Mucosa of descending colon (tissue), 3 donors: ENCODE measurements at regions not wholly inside any gene's neighbourhood (a gene's known extent, or its start where the extent isn't known, plus 50 kb on each side); places are given as distances from the start of the nearest gene placed in this dataset.
A peak's percentile ranks its signal among the peaks of the same experiment; 100 is the strongest.

Experiments
- ATAC-seq: fragments of 200-7000 bp; cut with Tn5 transposase; one replicate; pipeline ENCODE4 v1.9.1; 2020; ENCODE audit warnings: mild to moderate bottlenecking, moderate library complexity
- DNase-seq, 3 donors: peaks; one replicate each; pipeline ENCODE4 v3.0.0-alpha.2; 2020
- H3K36me3 ChIP-seq: fragments of 200-600 bp; one replicate; pipeline ENCODE4 v1.8.0; 2021; ENCODE audit warnings: low read depth, mild to moderate bottlenecking
- H3K4me1 ChIP-seq: fragments of 200-600 bp; one replicate; pipeline ENCODE4 v1.8.0; 2021; ENCODE audit warnings: low read depth, mild to moderate bottlenecking
- H3K4me3 ChIP-seq: fragments of 200-600 bp; one replicate; pipeline ENCODE4 v1.8.0; 2021; ENCODE audit warnings: mild to moderate bottlenecking
- H3K9me3 ChIP-seq: fragments of 200-600 bp; one replicate; pipeline ENCODE4 v1.8.0; 2021; ENCODE audit warnings: mild to moderate bottlenecking
- CTCF ChIP-seq: fragments of 200-600 bp; IDR thresholded peaks from one replicate; pipeline ENCODE4 v1.8.0; 2022; ENCODE audit warnings: antibody characterized with exemption, mild to moderate bottlenecking
- intact Hi-C, 2 donors: fragments of 100-400 bp; cut with DNase I in 1 of 2; cut with micrococcal nuclease in 1 of 2; formaldehyde crosslinking; loops; one replicate each; pipeline versions ENCODE4 v1.11.0 to v1.11.1; 2022; cut with DNase I, micrococcal nuclease
- donor health status: DM: no; HTN: no; CAD: no; lungs with moderate emphysema.
- donor health status: DM: no; HTN: no; CAD: no.
- donor health status: DM: no; HTN: yes; CAD: no.

GRCh38 chr5:67648201-67648671, 451.6 kb upstream of the CD180 start:
- H3K36me3 ChIP-seq = no peaks in the 10 kb centered on the region
- TF ChIP-seq CTCF = no peak
- peaks cover 2% of the 10 kb centered on the region for H3K9me3 ChIP-seq
- intact Hi-C loops = no loop called here
- peak; percentile 49 for ATAC-seq
- peak; percentile 35 to 66 (median 37) for DNase-seq
- peaks cover 7% of the 10 kb centered on the region for H3K4me1 ChIP-seq
- H3K4me3 ChIP-seq = no peak overlapping the region

- TF ChIP-seq CTCF = no peak
- no peak overlapping the region for H3K4me3 ChIP-seq
- no peak for DNase-seq
- no peaks in the 10 kb centered on the region for H3K36me3 ChIP-seq
- intact Hi-C loops = no loop called here
- ATAC-seq = no peak
- H3K9me3 ChIP-seq = peaks cover 2% of the 10 kb centered on the region
- peaks cover 7% of the 10 kb centered on the region for H3K4me1 ChIP-seq
Observed at GRCh38 chr5:67647772-67648171, 451.2 kb upstream of the CD180 start.

- no peaks in the 10 kb centered on the region for H3K36me3 ChIP-seq
- intact Hi-C loops = no loop called here
Observed at GRCh38 chr5:67644221-67644920, 447.8 kb upstream of the CD180 start.

GRCh38 chr5:67643536-67643935, 446.9 kb upstream of the CD180 start:
- TF ChIP-seq CTCF = no peak
- Histone ChIP-seq H3K9me3 (peaks cover 2% of the 10 kb centered on the region), H3K36me3 (no peaks in the 10 kb centered on the region), H3K4me3 (no peak overlapping the region), H3K4me1 (peaks cover 7% of the 10 kb centered on the region)
- ATAC-seq = no peak
- intact Hi-C loops = no loop called here
- DNase-seq = no peak

More at GRCh38 chr5:67644221-67644920, 447.8 kb upstream of the CD180 start:
- H3K4me3 ChIP-seq = no peak overlapping the region
- H3K4me1 ChIP-seq = peaks cover 7% of the 10 kb centered on the region
- H3K9me3 ChIP-seq = peaks cover 2% of the 10 kb centered on the region
- TF ChIP-seq CTCF = no peak
- ATAC-seq (no peak), DNase-seq (no peak)

DNA sequence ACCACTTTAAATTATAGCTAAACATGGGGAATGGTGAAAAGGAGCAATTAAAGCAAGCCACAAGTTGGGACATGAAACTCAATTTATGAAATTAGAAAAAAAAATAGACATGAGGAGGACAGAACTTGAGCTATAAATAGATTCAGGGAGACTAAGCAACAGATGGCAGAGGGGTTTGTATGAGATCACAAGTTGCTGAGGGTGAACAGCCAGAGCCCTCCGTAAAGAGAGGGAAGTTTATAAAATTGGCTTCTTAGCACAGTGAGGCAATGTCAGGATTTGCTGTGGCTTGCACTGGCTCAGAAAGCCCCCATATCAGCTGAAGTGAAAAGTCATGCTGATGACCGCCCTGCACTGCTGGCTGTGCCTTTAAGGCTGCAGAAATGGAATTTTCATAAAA, 443.4 kb upstream of the CD180 start:
- intact Hi-C loops = no loop called here
- DNase-seq = no peak
- no peak for TF ChIP-seq CTCF
- Histone ChIP-seq H3K36me3 (no peaks in the 10 kb centered on the region), H3K4me3 (no peak overlapping the region), H3K4me1 (no peaks in the 10 kb centered on the region), H3K9me3 (peaks cover under 1% of the 10 kb centered on the region)
- ATAC-seq = no peak
